Right ventricle myocardium inferior (tissue), 1 donor: ENCODE measurements at regions not wholly inside any gene's neighbourhood (a gene's known extent, or its start where the extent isn't known, plus 50 kb on each side); places are given as distances from the start of the nearest gene placed in this dataset.

Experiments
- ATAC-seq: fragments of 200-7000 bp; cut with Tn5 transposase; one replicate; pipeline ENCODE4 v1.9.1; 2020; ENCODE audit warnings: mild to moderate bottlenecking, moderate library complexity
- DNase-seq: peaks from one replicate; pipeline ENCODE4 v3.0.0; 2021; ENCODE audit errors: missing footprints
- intact Hi-C: fragments of 100-400 bp; cut with DNase I; formaldehyde crosslinking; loops from one replicate; pipeline ENCODE4 v1.11.0; 2022
- donor health status: DM: no; HTN: yes; CAD: no; lungs with severe emphysema.

DNA sequence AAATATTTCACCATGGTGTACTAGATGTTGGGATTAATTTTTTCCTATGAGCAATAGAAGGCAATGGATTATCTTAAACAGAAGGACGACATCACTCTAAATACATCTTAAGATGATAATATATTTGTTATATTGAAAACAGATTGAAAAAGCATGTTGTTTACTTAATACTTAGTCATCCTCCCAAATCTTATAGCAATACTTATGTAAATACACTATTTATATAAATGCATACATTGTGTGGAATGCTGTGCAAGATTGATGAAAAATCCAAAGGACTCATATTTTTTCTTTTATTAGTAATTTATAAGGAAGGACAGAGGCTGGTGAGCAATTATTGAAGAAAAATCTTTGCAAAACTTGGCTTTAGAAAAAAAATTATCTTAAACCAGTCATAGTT lies 593.5 kb downstream of the MMUT start:
- intact Hi-C loops = no loop called here
- DNase-seq (no peak), ATAC-seq (no peak)

DNA sequence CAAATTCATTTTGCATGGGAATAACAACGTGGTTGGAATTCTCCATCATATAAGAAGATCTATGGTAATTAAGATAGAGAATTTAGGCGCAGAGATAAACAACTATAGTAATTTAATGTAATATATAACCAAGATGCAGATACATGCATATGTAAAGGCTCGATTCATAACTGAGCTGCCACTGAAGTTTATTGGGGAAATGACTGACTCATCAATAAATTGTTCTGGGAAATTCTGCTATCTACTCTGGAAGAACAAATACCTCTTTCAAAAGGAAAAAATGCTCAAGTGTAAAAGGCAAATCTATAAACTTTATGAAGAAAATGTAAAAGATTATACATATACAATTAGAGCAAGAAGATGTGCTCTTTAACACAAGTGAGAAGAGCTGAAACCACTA lies 596.4 kb downstream of the MMUT start:
- intact Hi-C loops = no loop called here
- ATAC-seq = no peak

DNA sequence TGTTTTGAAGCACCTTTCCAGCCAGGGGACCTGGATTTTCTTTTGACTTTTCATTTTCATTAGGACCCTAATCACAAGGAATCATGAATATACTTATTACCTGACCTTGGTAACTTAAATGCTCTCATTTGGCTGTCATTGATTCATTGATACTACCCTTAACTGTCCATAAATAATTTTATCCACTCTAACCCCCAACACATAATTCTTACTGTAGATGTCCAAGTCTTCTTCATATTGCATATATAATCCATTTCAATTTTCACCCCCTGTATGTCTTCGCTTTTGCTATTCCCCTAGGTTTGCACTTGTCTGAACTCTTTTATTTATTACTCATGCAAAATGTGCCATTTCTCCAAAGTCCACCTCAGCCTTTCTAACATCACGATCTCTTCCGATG lies 602.9 kb downstream of the MMUT start:
- DNase-seq = no peak
- intact Hi-C loops = no loop called here

More for the DNA sequence above, 596.4 kb downstream of the MMUT start:
- DNase-seq = no peak

DNA sequence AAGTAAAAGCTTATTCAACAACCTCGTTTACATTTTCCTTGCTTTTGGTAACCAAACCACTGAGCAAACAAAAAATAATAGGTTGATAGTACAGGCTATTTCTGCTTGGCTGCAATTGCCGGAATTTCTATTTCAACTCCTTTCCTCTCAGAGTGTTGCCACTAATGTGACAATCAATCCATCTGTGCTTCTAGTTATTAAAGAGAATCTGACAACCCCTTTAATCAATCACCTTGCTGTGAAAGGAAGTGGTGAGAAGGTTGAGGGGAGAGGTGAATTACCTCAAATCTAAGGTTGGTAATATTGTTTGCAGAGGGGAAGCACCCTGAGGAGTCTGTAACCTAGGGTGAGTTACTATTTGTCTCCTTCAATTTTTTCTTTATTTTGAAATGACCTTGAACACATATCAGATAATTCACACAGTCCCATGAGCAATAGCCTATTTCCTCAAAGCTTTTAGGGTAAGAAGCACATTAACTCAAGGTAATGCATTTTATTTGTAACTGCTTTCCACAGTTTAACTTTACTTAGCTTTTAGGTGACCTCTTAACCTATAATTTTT lies 603.4 kb downstream of the MMUT start:
- no peak for ATAC-seq
- intact Hi-C loops = no loop called here
- no peak for DNase-seq

More for the DNA sequence above, 602.9 kb downstream of the MMUT start:
- ATAC-seq = no peak

DNA sequence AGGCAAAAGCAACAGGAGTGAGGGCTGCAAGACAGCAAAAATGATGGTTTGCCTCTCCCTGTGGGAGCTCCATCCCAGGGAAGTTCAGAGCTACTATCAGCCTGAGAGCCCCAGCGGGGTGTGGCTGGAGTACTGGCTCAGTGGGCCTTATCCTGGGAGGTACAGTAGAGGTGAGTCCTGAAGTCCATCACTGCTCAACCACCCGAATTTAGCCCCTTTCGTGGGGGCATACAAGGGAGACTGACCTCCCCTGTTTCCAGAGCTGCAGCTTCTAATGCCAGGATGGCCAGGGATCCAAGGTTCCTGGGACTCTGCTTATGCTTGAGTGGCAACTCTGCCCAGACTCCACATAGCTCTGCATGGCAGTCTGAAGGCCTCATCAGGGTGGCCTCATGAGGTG lies 617.8 kb downstream of the MMUT start:
- intact Hi-C loops = no loop called here
- DNase-seq (no peak), ATAC-seq (no peak)

DNA sequence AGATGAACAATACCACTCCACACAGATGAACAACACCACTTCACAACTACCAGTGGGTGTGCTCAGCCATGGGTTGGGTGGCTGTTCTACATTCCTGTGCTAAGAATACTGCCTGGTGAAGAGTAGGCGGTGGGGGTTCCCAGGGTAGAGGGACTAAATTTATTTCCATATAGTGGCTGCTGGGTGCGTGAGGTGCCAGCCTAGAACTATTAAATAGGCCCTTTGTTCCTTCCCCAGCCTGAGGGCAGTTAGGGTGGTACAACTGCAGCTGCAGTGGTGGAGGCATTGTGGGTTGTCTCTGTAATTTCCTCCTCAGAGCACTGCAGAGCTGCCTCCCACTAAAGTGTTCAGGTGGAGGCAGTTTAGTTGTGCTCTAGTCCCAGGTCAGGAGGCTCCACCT lies 618.4 kb downstream of the MMUT start:
- ATAC-seq (no peak), DNase-seq (no peak)
- intact Hi-C loops = no loop called here

DNA sequence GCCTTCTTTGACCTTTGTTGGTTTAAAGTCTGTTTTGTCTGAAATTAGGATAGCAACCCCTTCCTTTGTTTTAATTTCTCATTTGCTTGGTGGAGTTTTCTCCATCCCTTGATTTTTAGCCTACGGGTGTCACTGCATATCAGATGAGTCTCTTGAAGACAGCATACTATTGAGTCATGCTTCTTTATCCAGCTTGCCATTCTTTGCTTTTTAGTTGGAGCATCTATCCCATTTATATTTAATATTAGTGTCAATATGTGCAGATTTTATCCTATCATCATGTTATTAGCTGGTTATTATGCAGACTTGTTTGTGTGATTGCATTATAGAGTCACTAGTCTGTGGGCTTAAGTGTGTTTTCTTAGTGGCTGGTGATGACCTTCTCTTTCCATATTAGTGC lies 622.2 kb downstream of the MMUT start:
- no peak for ATAC-seq
- intact Hi-C loops = no loop called here
- no peak for DNase-seq

DNA sequence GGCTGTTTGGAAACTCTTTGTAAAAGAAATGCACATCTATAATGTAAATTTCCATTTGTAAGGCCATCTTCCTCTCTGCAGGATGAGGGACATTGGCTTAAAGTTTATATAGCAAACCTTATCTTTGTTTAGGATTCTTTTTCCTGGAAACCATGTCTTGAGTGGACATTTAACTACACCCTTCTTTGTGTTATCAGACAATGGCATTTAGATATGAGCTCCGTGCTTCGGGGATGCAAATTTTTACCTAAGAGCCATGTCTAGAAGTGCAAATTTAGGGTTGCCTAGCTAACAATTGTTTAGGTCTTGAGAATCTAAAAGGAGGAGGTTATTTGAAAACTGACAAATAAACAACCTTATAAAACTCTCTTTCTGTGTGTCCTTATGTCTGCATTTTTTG lies 623.8 kb downstream of the MMUT start:
- no peak for ATAC-seq
- DNase-seq = no peak
- intact Hi-C loops = no loop called here

DNA sequence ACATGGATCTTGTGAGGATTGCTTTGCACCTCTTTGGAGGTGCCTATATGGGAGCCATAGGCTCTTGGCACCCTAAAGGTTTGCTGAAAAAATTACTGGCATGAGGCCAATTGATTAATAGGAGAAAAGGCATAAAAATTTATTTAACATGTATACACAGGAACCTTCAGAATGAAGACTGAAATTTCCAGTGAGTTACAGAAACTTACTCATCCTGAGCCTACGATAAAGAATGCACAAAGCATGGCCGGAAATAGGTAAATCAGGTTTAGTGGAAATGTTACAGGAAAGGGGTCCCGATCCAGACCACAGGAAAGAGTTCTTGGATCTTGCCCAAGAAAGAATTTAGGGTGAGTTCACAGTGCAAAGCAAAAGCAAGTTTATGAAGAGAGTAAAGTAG lies 625.3 kb downstream of the MMUT start:
- DNase-seq (no peak), ATAC-seq (no peak)
- intact Hi-C loops = no loop called here

DNA sequence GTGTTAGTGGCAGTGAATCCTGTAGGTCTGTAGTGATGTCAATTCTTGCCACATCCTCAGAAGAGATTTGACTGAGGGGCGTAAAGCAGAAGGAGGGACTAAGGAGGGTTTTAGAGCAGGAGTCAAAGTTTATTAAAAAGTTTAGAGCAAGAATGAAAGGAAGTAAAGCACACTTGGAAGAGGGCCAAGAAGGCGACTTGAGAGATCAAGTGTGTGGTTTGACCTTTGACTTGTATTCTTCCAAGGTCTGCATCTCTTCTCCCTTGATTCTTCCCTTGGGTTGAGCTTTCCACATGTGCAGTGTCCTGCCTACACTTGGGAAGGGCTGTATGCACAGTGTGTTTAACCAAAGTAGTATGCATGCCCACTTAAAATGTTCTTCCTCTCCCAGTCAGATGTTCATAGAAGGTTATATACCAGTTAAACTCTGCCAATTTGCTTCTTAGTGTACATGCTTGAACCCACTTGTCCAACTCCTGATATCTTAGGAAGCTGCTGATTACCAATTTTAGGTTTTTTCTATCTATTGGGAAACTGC lies 627.6 kb downstream of the MMUT start:
- no peak for ATAC-seq
- intact Hi-C loops = no loop called here
- no peak for DNase-seq

DNA sequence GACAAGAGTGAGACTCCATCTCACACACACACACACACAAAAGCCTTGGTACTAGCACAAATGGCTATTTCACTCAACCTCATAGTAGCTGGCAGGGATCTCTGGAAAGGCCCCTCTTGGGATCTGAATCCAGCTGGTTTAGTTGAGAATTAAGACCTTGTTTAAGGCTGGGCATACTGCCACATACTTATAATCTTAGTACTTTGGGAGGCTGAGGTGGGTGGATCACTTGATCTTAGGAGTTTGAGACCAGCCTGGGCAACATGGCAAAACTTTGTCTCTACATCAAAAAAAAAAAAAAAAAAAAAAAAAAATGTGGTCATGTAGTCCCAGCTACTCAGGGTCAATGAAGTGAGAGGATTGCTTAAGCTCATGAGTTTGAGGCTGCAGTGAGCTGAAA lies 628.3 kb downstream of the MMUT start:
- ATAC-seq = no peak
- DNase-seq = no peak
- intact Hi-C loops = no loop called here

DNA sequence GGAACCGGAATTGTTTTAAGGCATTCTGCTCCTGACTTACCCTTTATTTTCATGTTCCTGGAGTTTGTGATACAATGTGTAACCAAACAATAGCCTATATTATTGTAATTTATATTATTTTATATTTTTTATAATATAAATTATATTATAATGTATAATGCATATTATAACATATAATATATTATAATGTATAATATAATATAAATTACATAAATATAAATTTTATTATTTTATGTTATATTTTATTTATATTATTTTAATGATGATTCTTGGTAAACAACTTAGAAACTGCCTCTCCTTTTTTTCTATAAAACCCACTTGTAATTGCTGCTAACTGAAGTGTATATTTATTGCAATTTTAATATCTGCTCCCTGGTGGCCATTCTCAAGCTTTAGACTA lies 629.1 kb downstream of the MMUT start:
- intact Hi-C loops = no loop called here
- ATAC-seq (no peak), DNase-seq (no peak)

DNA sequence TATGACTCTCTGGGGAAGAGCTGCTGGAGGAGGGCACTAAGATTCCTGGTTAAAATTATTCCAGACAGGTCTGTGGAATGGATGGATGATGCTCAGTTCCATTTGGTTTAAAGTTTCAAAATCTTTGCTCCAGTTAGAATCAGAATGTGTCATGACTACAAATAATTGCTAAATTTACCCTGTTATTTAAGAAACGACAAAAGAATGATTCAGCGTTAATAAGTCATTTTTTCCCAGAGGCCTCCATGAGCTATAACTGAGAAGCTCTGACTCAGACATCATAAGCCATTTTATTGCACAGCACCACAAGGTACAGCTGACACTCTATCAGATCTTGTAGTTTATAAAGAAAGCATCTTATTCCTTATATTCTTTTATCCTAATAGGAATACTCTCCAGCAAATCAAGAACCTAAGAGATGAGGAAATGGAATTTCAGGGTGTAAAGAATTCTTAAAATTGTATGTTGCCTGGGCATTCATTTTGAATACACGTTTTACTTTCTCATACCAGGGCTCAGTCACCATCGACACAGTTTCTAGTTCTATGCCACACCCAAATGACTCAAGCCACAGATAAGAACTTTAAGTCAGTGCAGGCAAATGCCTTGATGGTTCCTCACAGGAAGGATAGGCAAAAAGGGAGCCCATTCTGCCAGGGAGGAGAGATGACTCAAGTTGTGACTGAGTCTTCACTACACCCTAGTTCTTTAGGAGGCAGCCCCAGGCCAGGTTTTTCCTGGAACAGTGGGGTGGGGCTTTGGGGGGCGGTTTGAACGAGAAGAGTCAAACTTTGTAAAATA lies 636.0 kb downstream of the MMUT start:
- ATAC-seq (peak; percentile 42), DNase-seq (no peak)
- intact Hi-C loops = no loop called here

DNA sequence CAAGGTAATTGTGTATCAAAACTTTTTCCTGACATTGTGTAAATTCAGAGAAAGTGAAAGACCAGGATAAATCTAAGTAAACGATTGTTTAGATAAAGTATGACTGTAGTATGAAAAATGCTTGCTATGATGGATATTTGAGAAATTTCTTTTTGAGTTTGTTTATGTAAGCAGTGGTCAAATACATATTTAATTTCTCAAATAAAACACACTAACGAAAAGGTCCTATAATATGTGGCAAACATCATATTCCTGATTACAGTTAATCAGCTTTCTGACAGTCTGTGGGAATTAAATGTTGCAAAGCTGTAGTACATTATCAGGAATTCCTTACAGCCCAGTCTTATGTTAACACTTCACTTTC lies 636.9 kb downstream of the MMUT start:
- ATAC-seq (no peak), DNase-seq (no peak)
- intact Hi-C loops = no loop called here

DNA sequence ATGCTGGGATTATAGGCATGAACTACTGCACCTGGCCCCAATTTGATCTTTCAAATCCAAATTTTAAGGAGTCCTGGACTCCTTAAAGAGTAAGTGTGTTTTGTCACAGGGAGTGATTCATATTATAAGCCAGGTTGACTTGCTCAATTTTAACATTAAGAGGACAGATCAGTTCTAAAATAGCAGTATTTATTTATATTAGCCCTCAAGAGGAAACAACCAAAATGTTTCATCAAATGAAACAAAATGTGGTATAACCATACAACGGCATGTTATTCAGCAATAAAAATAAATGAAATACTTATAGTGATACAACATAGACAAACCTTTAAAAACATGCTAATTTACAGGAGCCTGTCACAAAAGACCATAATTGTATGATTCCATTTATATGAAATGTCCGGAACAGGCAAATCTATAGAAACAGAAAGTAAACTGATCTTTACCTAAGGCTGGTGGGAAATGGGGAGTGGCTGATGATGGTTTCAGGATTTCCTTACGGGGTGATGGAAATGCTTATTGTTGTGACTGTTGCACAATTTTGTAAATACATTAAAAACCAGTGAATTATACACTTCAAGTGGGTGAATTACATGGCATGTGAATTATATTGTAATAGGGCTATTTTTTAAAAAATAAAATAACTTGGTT lies 637.4 kb downstream of the MMUT start:
- intact Hi-C loops = no loop called here
- DNase-seq = no peak

DNA sequence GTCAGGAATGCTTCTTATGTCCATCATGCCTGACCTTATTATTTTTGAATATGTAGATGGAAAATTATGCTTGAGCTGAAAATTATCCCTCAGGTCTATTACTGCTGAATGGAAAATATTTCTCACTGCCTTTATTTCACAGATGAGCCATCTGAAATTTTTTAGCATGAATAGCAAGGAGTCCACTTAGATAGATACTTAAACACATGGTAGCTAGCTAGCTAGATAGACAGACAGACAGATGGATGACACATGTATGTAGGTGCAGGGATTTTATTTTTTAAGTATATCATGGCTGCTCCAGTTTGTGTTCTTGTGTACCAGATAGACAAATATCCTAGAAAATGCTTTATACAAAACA lies 645.0 kb downstream of the MMUT start:
- DNase-seq = no peak
- no peak for ATAC-seq
- intact Hi-C loops = no loop called here

More for the DNA sequence above, 637.4 kb downstream of the MMUT start:
- ATAC-seq = no peak

DNA sequence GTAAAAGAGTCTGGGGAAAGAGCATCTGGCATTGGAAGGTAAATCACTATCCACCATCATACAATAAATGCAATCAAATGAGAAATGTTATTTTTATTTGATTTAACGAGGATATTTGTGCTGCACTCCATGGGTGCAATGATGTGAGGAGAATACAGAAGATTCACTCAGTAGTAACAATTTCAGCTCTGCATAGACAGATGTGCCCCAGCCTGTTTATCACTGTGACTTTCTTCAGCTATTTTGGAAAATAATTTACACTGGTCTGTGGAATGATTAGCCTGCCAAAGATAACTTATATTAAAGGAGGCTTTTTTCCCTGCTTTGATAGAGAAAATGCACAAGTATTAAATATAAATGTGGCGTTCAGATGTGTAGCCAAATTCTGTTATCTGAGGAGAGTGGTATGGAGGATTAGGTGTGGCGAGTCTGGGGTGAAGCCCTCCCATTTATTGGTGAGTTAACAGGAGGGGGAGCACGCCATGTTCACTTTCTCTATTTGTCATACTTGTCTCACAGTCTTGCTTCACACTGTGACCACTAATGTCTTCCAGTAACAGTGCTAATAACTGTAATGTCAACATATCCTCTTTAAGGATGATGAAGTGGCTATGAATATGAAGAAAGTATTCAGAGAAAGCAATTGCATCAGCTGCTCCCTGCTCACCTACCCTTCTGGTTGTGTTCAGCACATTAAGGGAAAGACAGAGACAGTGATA lies 645.6 kb downstream of the MMUT start:
- intact Hi-C loops = no loop called here
- ATAC-seq = no peak
- no peak for DNase-seq

DNA sequence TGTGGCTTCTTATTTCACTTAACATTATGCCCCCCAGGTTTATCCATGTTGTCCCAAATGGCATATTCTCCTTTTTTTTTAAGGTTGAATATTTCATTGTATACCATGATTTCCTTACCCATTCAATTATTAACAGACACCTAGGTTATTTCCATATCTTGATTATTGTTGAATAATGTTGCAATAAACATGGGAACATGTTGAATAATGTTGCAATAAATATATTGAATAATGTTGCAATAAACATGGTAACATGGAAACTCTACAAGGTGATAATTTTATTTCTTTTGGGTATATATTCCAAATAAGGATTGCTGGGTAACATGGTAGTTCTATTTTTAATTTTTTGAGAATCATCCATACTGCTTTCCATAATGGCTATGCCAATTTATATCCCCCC lies 648.1 kb downstream of the MMUT start:
- ATAC-seq (no peak), DNase-seq (no peak)
- intact Hi-C loops = no loop called here

DNA sequence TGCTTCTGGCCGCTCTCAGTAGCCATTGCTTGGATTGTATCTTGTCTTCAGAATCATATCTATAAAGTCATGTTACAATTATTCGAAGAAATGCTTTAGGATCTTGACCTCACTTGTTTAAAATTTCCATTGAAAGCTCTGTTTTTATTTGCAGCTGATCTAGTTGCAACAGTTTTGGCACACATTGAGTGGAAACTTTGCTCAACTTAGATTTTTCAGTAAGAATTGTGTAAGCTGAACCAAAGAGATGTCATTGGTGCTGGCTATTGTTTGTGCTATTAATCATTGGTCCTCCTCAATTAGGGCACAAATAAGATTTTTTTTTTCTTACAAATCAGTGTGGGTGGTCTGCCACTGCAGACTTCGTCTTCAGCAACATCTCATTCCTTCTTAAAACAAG lies 649.2 kb downstream of the MMUT start:
- DNase-seq = no peak
- ATAC-seq = no peak
- intact Hi-C loops = no loop called here

DNA sequence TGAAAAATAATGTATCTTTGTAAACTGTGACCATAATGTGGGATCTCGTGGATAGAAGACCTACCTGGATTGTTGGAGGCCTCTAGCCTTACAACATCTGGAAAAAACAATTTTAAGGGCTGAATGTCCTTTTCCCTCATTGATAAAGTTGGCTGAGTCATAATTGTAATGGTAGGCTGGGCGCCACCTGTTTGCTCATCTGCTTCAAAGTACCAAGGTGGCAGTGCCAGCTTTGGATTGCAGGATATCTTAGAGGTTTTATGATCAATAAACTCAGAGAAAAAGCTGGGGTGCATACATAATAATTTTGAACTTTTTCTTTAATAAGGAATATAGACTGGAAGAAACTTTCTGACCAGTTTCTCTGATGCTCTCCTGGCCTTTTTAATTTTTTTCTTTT lies 653.4 kb downstream of the MMUT start:
- ATAC-seq (no peak), DNase-seq (no peak)
- intact Hi-C loops = no loop called here
